Pancreas (tissue), 10 donors: ENCODE measurements at regions not wholly inside any gene's neighbourhood (a gene's known extent, or its start where the extent isn't known, plus 50 kb on each side); places are given as distances from the start of the nearest gene placed in this dataset.
A peak's percentile ranks its signal among the peaks of the same experiment; 100 is the strongest.

Experiments
- ATAC-seq, 4 donors: fragments of 200-7000 bp; cut with Tn5 transposase; one replicate each; pipeline versions ENCODE4 v1.8.0 to v1.9.1; 2020; ENCODE audit warnings: mild to moderate bottlenecking in 4 of 4, moderate library complexity in 4 of 4
- DNase-seq, 6 donors: peaks; one replicate each; pipeline ENCODE4 v3.0.0-alpha.2; 2020
- FAIRE-seq: peaks from 2 replicates; lab custom pipeline; 2012; peaks lifted over from hg19 to GRCh38; lab: Jason Lieb, UNC
- H3K27ac ChIP-seq, 4 donors: fragments of 200-600 bp; sonication (generic); 1 replicate in 3 of 4; 2 replicates in 1 of 4; pipeline versions ENCODE4 v1.5.0 to v1.8.0; 2020
- H3K27me3 ChIP-seq, 4 donors: fragments of 200-600 bp; one replicate each; pipeline ENCODE4 v1.8.0; 2021
- H3K36me3 ChIP-seq, 3 donors: fragments of 200-600 bp; sonication (generic) in 1 of 3; one replicate each; pipeline versions ENCODE4 v1.5.0 to v1.8.0; 2020 to 2021
- H3K4me1 ChIP-seq, 3 donors: fragments of 200-600 bp; one replicate each; pipeline ENCODE4 v1.8.0; 2021
- H3K4me3 ChIP-seq, 4 donors: fragments of 200-600 bp; sonication (generic) in 2 of 4; one replicate each; pipeline versions ENCODE4 v1.5.0 to v1.8.0; 2020 to 2021
- H3K9me3 ChIP-seq, 4 donors: fragments of 200-600 bp; one replicate each; pipeline ENCODE4 v1.8.0; 2021
- CTCF ChIP-seq, 4 donors: fragments of 200-600 bp; sonication (generic) in 3 of 4; IDR thresholded peaks; one replicate each; pipeline versions ENCODE4 v1.5.0 to v1.8.0; 2021; ENCODE audit warnings: antibody characterized with exemption in 4 of 4
- WGBS, 2 donors: extraction: QIAGEN DNeasy Blood & Tissue Kit; methylation state at CpG; one replicate each; pipeline ENCODE4 v1.1.7; 2013; 5-methylcytosine and 5-hydroxymethylcytosine counted together
- intact Hi-C, 3 donors: fragments of 100-400 bp; cut with DNase I; formaldehyde crosslinking; loops; one replicate each; pipeline versions ENCODE4 v1.11.1 to v1.14.2; 2022
- donor health status: healthy with polysubstance abuse.
- donor health status: DM: no; HTN: no; CAD: no; lungs with moderate emphysema.
- donor health status: DM: no; HTN: no; CAD: no.
- donor health status: control.
- donor health status: control.
- donor health status: Bipolar disorder and iron deficiency.
- donor health status: DM: yes; HTN: yes; CAD: no.
- donor health status: DM: no; HTN: no; CAD: no.
- donor health status: DM: no; HTN: no; CAD: no.
- donor health status: DM: yes; HTN: yes; CAD: no.

- peak in 1 of 6 donors; percentile 46 for DNase-seq
- TF ChIP-seq CTCF (IDR thresholded peaks at IDR 0.05) = no peak
- no peak for FAIRE-seq
- no peaks in the 10 kb centered on the region for H3K4me1 ChIP-seq
- WGBS, 2 donors = 60 to 66% methylated on average over 43 of the region's 43 CpGs
- H3K36me3 ChIP-seq = no peaks in the 10 kb centered on the region
- H3K9me3 ChIP-seq = no peaks in the 10 kb centered on the region
- H3K27ac ChIP-seq = no peak overlapping the region
- H3K27me3 ChIP-seq = no peaks in the 10 kb centered on the region
- intact Hi-C loops = no loop called here
- no peak for ATAC-seq
- no peak overlapping the region for H3K4me3 ChIP-seq
Observed at GRCh38 chr18:78914249-78914935, 65.2 kb upstream of the SALL3 start.

- WGBS, 2 donors = 70 to 81% methylated on average over 16 of the region's 16 CpGs
- H3K4me1 ChIP-seq = no peaks in the 10 kb centered on the region
- H3K4me3 ChIP-seq = no peak overlapping the region
- H3K27me3 ChIP-seq = no peaks in the 10 kb centered on the region
- no peaks in the 10 kb centered on the region for H3K36me3 ChIP-seq
- no peak for TF ChIP-seq CTCF (IDR thresholded peaks at IDR 0.05)
- FAIRE-seq (no peak), ATAC-seq (no peak), DNase-seq (peak in 1 of 6 donors; percentile 22)
- no peak overlapping the region for H3K27ac ChIP-seq
- H3K9me3 ChIP-seq = no peaks in the 10 kb centered on the region
- intact Hi-C loops = no loop called here
Observed at GRCh38 chr18:78915446-78916008, 64.1 kb upstream of the SALL3 start.

DNA sequence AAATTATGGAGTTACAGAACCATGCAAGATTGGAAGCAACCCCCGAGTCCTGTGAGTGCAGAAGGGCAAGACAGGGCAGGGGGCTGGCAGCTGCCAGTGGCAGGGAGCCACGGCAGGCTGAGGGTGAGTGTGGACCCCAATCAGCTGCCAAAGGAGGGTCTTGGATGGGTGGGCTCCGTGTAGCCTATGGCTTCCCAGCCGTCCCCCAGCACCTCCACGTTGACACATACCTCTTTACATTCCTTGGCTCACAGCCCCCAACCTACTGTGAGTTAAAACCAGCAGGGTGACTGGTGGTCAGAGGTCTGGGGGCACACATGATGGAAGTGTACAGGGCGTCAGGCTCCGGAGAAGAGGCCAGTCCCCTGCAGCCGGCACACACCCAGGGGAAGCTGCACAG is 60.9 kb upstream of the SALL3 start:
- no peak for DNase-seq
- H3K4me3 ChIP-seq = no peak overlapping the region
- FAIRE-seq = no peak
- H3K4me1 ChIP-seq = no peaks in the 10 kb centered on the region
- intact Hi-C loops = no loop called here
- no peaks in the 10 kb centered on the region for H3K27me3 ChIP-seq
- H3K36me3 ChIP-seq = no peaks in the 10 kb centered on the region
- 55 to 66% methylated on average over 8 of the region's 8 CpGs for WGBS, 2 donors
- ATAC-seq = no peak
- H3K9me3 ChIP-seq = no peaks in the 10 kb centered on the region
- TF ChIP-seq CTCF (IDR thresholded peaks at IDR 0.05) = no peak
- no peak overlapping the region for H3K27ac ChIP-seq

- TF ChIP-seq CTCF (IDR thresholded peaks at IDR 0.05) = no peak
Observed at GRCh38 chr18:78919956-78920355, 59.7 kb upstream of the SALL3 start.

More at GRCh38 chr18:78919956-78920355, 59.7 kb upstream of the SALL3 start:
- H3K27ac ChIP-seq = no peak overlapping the region
- DNase-seq (no peak), FAIRE-seq (no peak), ATAC-seq (peak in 1 of 4 donors; percentile 37)
- no peaks in the 10 kb centered on the region for H3K27me3 ChIP-seq
- H3K36me3 ChIP-seq = no peaks in the 10 kb centered on the region
- no peak overlapping the region for H3K4me3 ChIP-seq
- intact Hi-C loops = no loop called here
- no peaks in the 10 kb centered on the region for H3K4me1 ChIP-seq
- no peaks in the 10 kb centered on the region for H3K9me3 ChIP-seq
- 61 to 66% methylated on average over 5 of the region's 5 CpGs for WGBS, 2 donors
